ENCODE measurements at regions not wholly inside any gene's neighbourhood (a gene's known extent, or its start where the extent isn't known, plus 50 kb on each side); places are given as distances from the start of the nearest gene placed in this dataset.
"Not testable (repeated sequence)": the region's sequence is repeated elsewhere in the genome, so short reads cannot be mapped to it uniquely, and the experiment has no call there.

GRCh38 chr2:219748671-219749570, 121.5 kb downstream of the SLC4A3 start:
- Histone ChIP-seq H3F3A (ENCODE audit: insufficient read depth, low read length, poor library complexity, severe bottlenecking) (no peaks in the 10 kb centered on the region), H3K36me3 (ENCODE audit: insufficient read depth, low read length) (no peaks in the 10 kb centered on the region), H4K20me1 (ENCODE audit: insufficient read depth) (no peaks in the 10 kb centered on the region), H3K4me2 (ENCODE audit: low read length) (no peak overlapping the region), H2AFZ (ENCODE audit: low read depth, low read length) (no peak overlapping the region), H3K9me3 (ENCODE audit: low read length) (no peaks in the 10 kb centered on the region), H3K79me2 (replicated peaks; ENCODE audit: insufficient read depth, low read length) (no peaks in the 10 kb centered on the region), H3K27ac (ENCODE audit: low read length) (no peak overlapping the region), H3K9me2 (ENCODE audit: insufficient read depth, low read length) (no peaks in the 10 kb centered on the region), H3K27me3 (ENCODE audit: insufficient read depth, low read depth, low read length) (peaks cover 5% of the 10 kb centered on the region), H3K4me3 (ENCODE audit: low read length) (no peak overlapping the region), H3K9ac (ENCODE audit: low read length) (no peak overlapping the region)
- TF ChIP-seq SMC3 (conservative IDR thresholded peaks at IDR 0.05; ENCODE audit: poor library complexity): no peak
- TF ChIP-seq POLR2AphosphoS5 (IDR thresholded peaks at IDR 0.05): no peak
- TF ChIP-seq MXI1 (conservative IDR thresholded peaks at IDR 0.05; ENCODE audit: poor library complexity, severe bottlenecking): no peak
- no peak for TF ChIP-seq RAD21 (conservative IDR thresholded peaks at IDR 0.05)
- TF ChIP-seq EP300 (conservative IDR thresholded peaks at IDR 0.05; ENCODE audit: poor library complexity, severe bottlenecking): no peak
- TF ChIP-seq, protein P1, sequence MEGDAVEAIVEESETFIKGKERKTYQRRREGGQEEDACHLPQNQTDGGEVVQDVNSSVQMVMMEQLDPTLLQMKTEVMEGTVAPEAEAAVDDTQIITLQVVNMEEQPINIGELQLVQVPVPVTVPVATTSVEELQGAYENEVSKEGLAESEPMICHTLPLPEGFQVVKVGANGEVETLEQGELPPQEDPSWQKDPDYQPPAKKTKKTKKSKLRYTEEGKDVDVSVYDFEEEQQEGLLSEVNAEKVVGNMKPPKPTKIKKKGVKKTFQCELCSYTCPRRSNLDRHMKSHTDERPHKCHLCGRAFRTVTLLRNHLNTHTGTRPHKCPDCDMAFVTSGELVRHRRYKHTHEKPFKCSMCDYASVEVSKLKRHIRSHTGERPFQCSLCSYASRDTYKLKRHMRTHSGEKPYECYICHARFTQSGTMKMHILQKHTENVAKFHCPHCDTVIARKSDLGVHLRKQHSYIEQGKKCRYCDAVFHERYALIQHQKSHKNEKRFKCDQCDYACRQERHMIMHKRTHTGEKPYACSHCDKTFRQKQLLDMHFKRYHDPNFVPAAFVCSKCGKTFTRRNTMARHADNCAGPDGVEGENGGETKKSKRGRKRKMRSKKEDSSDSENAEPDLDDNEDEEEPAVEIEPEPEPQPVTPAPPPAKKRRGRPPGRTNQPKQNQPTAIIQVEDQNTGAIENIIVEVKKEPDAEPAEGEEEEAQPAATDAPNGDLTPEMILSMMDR (IDR thresholded peaks at IDR 0.05; ENCODE audit: poor library complexity, severe bottlenecking): no peak
- no peak for TF ChIP-seq EZH2 (IDR thresholded peaks at IDR 0.05; ENCODE audit: borderline replicate concordance, insufficient read depth, low read length, poor library complexity, severe bottlenecking)
- no peak for TF ChIP-seq TAF1 (IDR thresholded peaks at IDR 0.05; ENCODE audit: low read depth)
- TF ChIP-seq REST (IDR thresholded peaks at IDR 0.05; ENCODE audit: borderline replicate concordance): no peak

DNA sequence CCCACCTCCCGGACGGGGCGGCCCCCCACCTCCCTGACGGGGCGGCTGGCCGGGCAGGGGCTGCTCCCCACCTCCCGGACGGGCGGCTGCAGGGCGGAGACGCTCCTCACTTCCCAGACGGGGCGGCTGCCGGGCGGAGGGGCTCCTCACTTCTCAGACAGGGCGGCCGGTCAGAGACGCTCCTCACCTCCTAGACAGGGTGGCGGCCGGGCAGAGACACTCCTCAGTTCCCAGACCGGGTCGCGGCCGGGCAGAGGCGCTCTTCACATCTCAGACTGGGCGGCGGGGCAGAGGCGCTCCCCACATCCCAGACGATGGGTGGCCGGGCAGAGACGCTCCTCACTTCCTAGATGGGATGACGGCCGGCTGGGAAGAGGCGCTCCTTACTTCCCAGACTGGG, 123.7 kb downstream of the SLC4A3 start:
- H2AFZ ChIP-seq (ENCODE audit: low read depth, low read length); H3K79me2 ChIP-seq (replicated peaks; ENCODE audit: insufficient read depth, low read length); H3K4me2 ChIP-seq (ENCODE audit: low read length); H3K9ac ChIP-seq (ENCODE audit: low read length); H3K4me3 ChIP-seq (ENCODE audit: low read length); H3F3A ChIP-seq (ENCODE audit: insufficient read depth, low read length, poor library complexity, severe bottlenecking); H4K20me1 ChIP-seq (ENCODE audit: insufficient read depth); H3K9me2 ChIP-seq (ENCODE audit: insufficient read depth, low read length); H3K27ac ChIP-seq (ENCODE audit: low read length); H3K36me3 ChIP-seq (ENCODE audit: insufficient read depth, low read length); H3K9me3 ChIP-seq (ENCODE audit: low read length); H3K27me3 ChIP-seq (ENCODE audit: insufficient read depth, low read depth, low read length): not testable (repeated sequence)
